ENCODE measurements at regions not wholly inside any gene's neighbourhood (a gene's known extent, or its start where the extent isn't known, plus 50 kb on each side); places are given as distances from the start of the nearest gene placed in this dataset.

DNA sequence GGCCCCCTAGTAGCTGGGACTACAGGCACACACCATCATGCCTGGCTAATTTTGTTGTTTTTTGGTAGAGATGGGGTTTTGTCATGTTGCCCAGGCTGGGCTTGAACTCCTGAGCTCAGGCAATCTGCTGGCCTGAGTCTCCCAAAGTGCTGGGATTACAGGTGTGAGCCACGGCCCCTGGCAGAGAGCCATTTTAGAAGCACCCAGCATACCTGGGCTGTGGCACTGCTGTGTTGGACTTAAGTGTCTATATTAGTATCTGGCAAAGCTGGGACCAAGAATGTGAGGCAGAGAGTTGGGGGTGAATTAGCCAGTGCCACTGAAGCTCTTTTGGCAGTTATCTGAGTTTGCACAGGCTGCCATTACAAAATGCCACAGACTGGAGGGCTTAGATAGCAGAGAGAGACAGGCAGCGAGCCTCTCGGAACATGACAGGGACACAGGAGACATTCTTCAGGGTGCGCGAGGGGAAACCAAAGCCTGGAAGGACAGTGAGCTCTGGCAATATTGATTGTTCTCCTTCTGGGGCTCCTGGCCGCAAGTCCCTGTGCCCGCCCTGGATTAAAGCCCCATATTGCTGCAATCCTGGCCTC lies 87.7 kb upstream of the ALX4 start:
- no peak overlapping the region for H3K4me3 ChIP-seq (ENCODE audit: low read depth, low read length)
- TF ChIP-seq, protein P1, sequence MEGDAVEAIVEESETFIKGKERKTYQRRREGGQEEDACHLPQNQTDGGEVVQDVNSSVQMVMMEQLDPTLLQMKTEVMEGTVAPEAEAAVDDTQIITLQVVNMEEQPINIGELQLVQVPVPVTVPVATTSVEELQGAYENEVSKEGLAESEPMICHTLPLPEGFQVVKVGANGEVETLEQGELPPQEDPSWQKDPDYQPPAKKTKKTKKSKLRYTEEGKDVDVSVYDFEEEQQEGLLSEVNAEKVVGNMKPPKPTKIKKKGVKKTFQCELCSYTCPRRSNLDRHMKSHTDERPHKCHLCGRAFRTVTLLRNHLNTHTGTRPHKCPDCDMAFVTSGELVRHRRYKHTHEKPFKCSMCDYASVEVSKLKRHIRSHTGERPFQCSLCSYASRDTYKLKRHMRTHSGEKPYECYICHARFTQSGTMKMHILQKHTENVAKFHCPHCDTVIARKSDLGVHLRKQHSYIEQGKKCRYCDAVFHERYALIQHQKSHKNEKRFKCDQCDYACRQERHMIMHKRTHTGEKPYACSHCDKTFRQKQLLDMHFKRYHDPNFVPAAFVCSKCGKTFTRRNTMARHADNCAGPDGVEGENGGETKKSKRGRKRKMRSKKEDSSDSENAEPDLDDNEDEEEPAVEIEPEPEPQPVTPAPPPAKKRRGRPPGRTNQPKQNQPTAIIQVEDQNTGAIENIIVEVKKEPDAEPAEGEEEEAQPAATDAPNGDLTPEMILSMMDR (IDR thresholded peaks at IDR 0.05; ENCODE audit: insufficient read depth, low read depth, low read length, missing control alignments), result no peak
- no peak for DNase-seq (ENCODE audit: low read depth)

DNA sequence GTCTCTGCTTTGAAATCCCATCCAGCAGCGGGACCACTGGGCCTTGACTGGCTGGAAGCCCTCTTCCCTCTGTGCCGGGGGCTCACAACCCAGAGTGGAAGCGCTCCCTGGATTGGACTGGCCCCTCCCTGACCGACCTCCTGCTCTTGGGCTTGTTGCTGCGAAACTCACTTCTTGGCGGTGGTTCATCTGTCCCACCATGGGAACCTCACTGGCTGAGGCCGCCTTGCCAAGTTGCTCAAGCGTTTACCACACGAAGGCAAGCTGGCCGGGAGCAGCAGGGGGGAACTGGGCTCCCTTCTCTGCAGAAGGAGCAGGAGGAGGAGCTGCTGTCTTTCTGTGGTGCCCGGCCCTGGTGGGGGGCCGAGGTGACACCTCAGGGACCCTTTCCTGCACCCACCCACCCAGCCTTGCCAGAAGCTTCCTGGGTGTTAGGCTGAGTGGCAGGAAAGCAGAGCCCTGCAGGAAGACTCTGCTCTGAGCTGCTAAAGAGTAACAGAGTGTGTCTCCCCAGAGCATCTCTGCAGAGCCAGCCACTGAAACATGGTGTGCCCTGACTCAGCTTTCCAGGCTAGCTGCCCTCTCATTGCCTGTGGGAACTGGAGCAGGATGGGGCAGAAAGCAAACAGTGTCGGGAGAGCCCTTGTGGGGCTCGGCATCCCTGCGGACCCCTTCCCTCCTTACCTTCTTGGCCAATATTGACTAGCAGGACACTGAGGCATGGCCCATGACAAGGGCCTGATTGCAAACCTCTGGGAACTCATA lies 88.5 kb upstream of the ALX4 start:
- TF ChIP-seq, protein P1 (IDR thresholded peaks at IDR 0.05; ENCODE audit: insufficient read depth, low read depth, low read length, missing control alignments), result no peak
- DNase-seq (ENCODE audit: low read depth), result no peak

DNA sequence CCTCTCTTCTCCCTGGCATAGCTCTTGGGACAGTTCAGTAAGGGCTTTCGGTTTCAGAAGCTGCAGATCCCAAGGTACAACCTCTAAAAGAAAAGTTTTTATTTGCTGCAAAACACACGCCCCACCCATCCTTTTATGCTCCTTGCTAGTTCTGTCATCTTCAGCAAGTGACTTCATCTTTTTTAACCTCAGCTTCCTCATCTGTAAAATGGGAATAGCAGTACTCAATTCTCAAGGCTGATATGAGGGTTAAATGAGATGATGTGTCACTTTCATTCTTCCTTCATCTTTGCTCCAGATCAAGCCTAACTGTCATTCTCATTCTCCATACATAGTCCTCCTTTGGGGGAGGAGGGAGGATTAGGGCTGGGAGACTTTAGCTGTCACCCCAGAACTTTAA lies 90.0 kb upstream of the ALX4 start:
- H3K4me3 ChIP-seq (ENCODE audit: low read depth, low read length), result no peak overlapping the region
- DNase-seq (ENCODE audit: low read depth), result no peak
- TF ChIP-seq, protein P1 (IDR thresholded peaks at IDR 0.05; ENCODE audit: insufficient read depth, low read depth, low read length, missing control alignments), result no peak

More for the DNA sequence above, 88.5 kb upstream of the ALX4 start:
- no peak overlapping the region for H3K4me3 ChIP-seq (ENCODE audit: low read depth, low read length)

DNA sequence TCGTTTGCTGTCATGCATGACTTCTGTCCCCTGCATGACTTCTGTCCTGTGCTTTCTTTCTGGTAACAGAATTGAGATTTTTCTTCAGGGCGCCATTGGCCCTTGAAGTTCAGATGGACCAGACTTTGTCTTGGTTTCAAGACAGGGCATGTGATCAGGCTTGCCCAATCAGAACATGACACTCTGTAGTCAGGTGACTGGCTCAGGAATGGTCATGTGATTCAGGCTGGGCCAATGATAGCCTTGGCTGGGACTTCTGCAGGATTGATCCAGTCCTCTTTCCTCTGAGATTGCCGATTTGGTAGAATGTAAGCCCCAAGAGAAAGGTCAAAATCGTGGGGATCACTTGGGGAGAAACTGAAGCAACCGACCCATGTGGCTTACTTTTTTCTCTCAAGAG lies 90.5 kb upstream of the ALX4 start:
- TF ChIP-seq, protein P1 (IDR thresholded peaks at IDR 0.05; ENCODE audit: insufficient read depth, low read depth, low read length, missing control alignments), result no peak
- no peak for DNase-seq (ENCODE audit: low read depth)
- no peak overlapping the region for H3K4me3 ChIP-seq (ENCODE audit: low read depth, low read length)

DNA sequence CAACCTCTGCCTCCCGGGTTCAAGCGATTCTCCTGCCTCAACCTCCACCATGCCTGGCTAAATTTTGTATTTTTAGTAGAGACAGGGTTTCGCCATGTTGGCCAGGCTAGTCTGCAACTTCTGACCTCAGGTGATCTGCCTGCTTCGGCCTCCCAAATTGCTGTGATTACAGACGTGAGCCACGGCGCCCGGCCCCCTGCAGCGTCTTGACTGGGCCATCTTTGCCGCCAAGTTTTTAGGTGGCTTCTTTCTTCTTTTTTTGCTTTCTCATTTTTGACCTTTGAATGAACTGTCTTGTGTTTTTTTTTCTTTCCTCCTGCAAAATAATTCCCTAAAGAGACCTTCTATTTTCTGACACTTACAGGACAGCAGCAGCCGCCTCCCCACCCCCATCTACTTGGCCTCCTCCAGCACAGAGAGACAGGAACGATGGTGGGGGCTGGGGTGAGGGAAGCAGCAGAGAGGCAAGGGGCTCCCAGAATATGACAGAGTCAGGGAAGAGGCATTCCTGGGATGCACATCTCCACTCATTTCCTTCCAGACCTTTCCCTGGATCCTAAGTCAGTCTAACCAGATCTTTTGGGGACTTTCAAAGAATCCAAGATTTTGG lies 92.6 kb upstream of the ALX4 start:
- DNase-seq (ENCODE audit: low read depth), result no peak

DNA sequence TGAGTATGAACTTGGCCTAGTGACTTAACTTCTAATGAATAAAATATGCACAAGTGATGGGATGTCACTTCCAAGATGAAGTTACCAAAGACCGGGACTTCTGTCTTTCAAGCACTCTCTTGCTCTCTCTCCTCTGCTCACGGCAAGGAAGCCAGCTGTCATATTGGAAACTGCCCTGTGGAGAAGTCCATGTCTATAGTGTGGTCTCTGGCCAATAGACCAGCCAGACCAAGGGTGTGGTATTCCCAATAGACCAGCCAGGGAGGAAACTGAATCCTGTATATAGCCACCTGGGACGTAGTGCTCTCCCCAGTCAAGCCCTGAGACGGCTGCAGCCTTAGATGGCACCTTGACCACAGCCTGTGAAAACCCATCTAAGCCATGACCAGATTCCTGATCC lies 93.2 kb upstream of the ALX4 start:
- TF ChIP-seq, protein P1 (IDR thresholded peaks at IDR 0.05; ENCODE audit: insufficient read depth, low read depth, low read length, missing control alignments), result no peak
- H3K4me3 ChIP-seq (ENCODE audit: low read depth, low read length), result no peak overlapping the region
- DNase-seq (ENCODE audit: low read depth), result no peak

More for the DNA sequence above, 92.6 kb upstream of the ALX4 start:
- no peak overlapping the region for H3K4me3 ChIP-seq (ENCODE audit: low read depth, low read length)
- TF ChIP-seq, protein P1 (IDR thresholded peaks at IDR 0.05; ENCODE audit: insufficient read depth, low read depth, low read length, missing control alignments), result no peak

Data from GM12865 (cell line).